Osteocyte (in vitro differentiated cells): ENCODE measurements at regions not wholly inside any gene's neighbourhood (a gene's known extent, or its start where the extent isn't known, plus 50 kb on each side); places are given as distances from the start of the nearest gene placed in this dataset.

Experiments
- DNase-seq: peaks from one replicate; pipeline ENCODE4 v3.0.0; 2021; ENCODE audit warnings: mixed read lengths; ENCODE audit not compliant: unreplicated experiment; ENCODE audit errors: extremely low spot score
- H3K27ac Mint-ChIP-seq: one replicate; pipeline ENCODE4 v1.8.0; 2021; ENCODE audit warnings: mild to moderate bottlenecking, mixed read lengths; ENCODE audit not compliant: unreplicated experiment
- H3K27me3 Mint-ChIP-seq: one replicate; pipeline ENCODE4 v1.8.0; 2021; ENCODE audit warnings: mixed read lengths; ENCODE audit not compliant: unreplicated experiment
- H3K36me3 Mint-ChIP-seq: one replicate; pipeline ENCODE4 v1.8.0; 2021; ENCODE audit warnings: mixed read lengths; ENCODE audit not compliant: unreplicated experiment
- H3K4me1 Mint-ChIP-seq: one replicate; pipeline ENCODE4 v1.8.0; 2021; ENCODE audit warnings: mixed read lengths; ENCODE audit not compliant: unreplicated experiment
- H3K4me3 Mint-ChIP-seq: one replicate; pipeline ENCODE4 v1.8.0; 2021; ENCODE audit warnings: mild to moderate bottlenecking, moderate library complexity, mixed read lengths; ENCODE audit not compliant: unreplicated experiment
- H3K9me3 Mint-ChIP-seq: one replicate; pipeline ENCODE4 v1.8.0; 2021; ENCODE audit warnings: mixed read lengths; ENCODE audit not compliant: unreplicated experiment
- CTCF ChIP-seq: fragments of 200-600 bp; sonication (generic); IDR thresholded peaks from 2 replicates; pipeline ENCODE4 v1.5.0; 2021; ENCODE audit warnings: antibody characterized with exemption, mild to moderate bottlenecking, moderate library complexity

GRCh38 chr6:81853975-81854374, 101.5 kb upstream of the TENT5A start:
- Mint-ChIP-seq H3K27ac (no peak overlapping the region), H3K4me3 (no peak overlapping the region), H3K4me1 (peaks cover 13% of the 10 kb centered on the region), H3K36me3 (no peaks in the 10 kb centered on the region), H3K9me3 (no peaks in the 10 kb centered on the region), H3K27me3 (no peaks in the 10 kb centered on the region)
- DNase-seq = no peak
- TF ChIP-seq CTCF = no peak

- Mint-ChIP-seq H3K36me3 (no peaks in the 10 kb centered on the region), H3K9me3 (peaks cover 4% of the 10 kb centered on the region), H3K4me1 (peaks cover 4% of the 10 kb centered on the region), H3K4me3 (no peak overlapping the region), H3K27ac (no peak overlapping the region), H3K27me3 (no peaks in the 10 kb centered on the region)
- TF ChIP-seq CTCF = no peak
- DNase-seq = no peak
Observed at GRCh38 chr6:81849248-81849647, 96.8 kb upstream of the TENT5A start.

- no peak overlapping the region for H3K27ac Mint-ChIP-seq
- H3K36me3 Mint-ChIP-seq = no peaks in the 10 kb centered on the region
- H3K9me3 Mint-ChIP-seq = peaks cover 8% of the 10 kb centered on the region
- TF ChIP-seq CTCF = no peak
- DNase-seq = no peak
- no peaks in the 10 kb centered on the region for H3K27me3 Mint-ChIP-seq
- H3K4me3 Mint-ChIP-seq = no peak overlapping the region
- H3K4me1 Mint-ChIP-seq = peaks cover 14% of the 10 kb centered on the region
Observed at GRCh38 chr6:81847866-81848265, 95.4 kb upstream of the TENT5A start.

- no peak overlapping the region for H3K27ac Mint-ChIP-seq
- peaks cover 24% of the 10 kb centered on the region for H3K4me1 Mint-ChIP-seq
- TF ChIP-seq CTCF = no peak
- H3K9me3 Mint-ChIP-seq = peaks cover 12% of the 10 kb centered on the region
- no peak overlapping the region for H3K4me3 Mint-ChIP-seq
- no peak for DNase-seq
- H3K27me3 Mint-ChIP-seq = no peaks in the 10 kb centered on the region
- no peaks in the 10 kb centered on the region for H3K36me3 Mint-ChIP-seq
Observed at GRCh38 chr6:81844686-81845085, 92.2 kb upstream of the TENT5A start.

- no peak for DNase-seq
- peaks cover 13% of the 10 kb centered on the region for H3K9me3 Mint-ChIP-seq
- no peak for TF ChIP-seq CTCF
- no peaks in the 10 kb centered on the region for H3K36me3 Mint-ChIP-seq
- H3K27ac Mint-ChIP-seq = peak overlapping the region; percentile 31
- H3K4me1 Mint-ChIP-seq = peaks cover 24% of the 10 kb centered on the region
- H3K4me3 Mint-ChIP-seq = no peak overlapping the region
- H3K27me3 Mint-ChIP-seq = no peaks in the 10 kb centered on the region
Observed at GRCh38 chr6:81843302-81843701, 90.8 kb upstream of the TENT5A start.
